ENCODE measurements at regions not wholly inside any gene's neighbourhood (a gene's known extent, or its start where the extent isn't known, plus 50 kb on each side); places are given as distances from the start of the nearest gene placed in this dataset.
A peak's percentile ranks its signal among the peaks of the same experiment; 100 is the strongest.

DNA sequence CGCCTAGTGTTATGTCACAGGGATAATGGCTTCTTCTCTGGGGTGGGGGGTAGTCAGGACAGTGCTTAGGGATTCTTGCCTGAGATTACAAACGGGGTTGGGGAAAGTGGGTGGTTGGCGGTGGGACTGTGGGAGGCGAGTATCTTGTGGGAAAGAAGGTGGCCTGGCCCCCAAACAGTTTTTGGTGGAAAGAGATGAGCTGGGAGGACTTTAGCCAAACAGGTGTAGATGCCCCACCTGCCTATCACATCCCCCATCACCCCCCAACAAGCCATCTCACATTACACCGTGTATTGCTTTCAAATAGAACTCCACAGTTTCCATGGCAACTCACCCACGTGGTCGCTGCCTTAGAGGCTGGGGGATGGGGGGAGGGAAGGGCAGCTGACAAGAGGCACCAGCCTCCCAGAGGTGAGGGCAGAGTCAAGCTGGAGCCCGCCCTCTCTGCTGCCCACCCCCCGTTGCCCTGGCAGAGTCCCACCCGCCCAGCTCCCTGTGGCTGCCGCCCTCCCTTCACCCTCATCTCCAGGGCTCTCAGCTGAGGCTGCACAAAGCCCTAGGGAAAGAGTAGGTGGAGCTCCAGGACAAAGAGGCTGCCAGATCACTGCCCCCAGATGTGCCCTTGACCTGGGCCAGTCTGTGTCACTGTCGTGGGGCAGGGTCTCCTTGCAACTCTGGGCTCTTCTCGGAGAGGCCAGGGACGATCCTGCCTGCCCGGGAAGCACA, 98.3 kb downstream of the LRRC74A start:
- DNase-seq: peak; percentile 47 to 67

- no peak for DNase-seq
These were observed 97.5 kb downstream of the LRRC74A start for GRCh38 chr14:76923431-76924370.

DNA sequence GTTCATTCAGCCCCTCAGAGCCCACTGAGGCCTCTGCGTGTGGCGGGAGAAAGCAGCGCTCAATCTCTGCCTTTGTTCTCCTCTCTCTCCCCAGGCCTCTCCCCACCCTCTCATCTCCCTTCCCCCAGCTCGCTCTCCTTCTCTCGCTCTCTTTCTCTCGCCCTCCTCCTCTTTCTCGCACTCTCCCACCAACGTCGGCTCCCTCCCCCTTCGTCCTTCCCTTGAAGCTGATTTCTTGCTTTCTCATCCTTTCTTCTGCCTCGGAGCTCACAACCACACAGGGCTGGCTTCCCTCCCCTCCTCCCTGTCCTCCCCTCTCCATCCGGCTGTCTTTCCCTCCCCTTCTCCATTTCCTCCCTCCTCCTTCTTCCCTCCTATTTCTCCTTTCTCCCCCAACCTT, 96.4 kb downstream of the LRRC74A start:
- no peak for DNase-seq

GRCh38 chr14:76922092-76922491, 95.9 kb downstream of the LRRC74A start:
- no peak for DNase-seq

- no peak for DNase-seq
These were observed 94.8 kb downstream of the LRRC74A start for GRCh38 chr14:76921088-76921399.

DNA sequence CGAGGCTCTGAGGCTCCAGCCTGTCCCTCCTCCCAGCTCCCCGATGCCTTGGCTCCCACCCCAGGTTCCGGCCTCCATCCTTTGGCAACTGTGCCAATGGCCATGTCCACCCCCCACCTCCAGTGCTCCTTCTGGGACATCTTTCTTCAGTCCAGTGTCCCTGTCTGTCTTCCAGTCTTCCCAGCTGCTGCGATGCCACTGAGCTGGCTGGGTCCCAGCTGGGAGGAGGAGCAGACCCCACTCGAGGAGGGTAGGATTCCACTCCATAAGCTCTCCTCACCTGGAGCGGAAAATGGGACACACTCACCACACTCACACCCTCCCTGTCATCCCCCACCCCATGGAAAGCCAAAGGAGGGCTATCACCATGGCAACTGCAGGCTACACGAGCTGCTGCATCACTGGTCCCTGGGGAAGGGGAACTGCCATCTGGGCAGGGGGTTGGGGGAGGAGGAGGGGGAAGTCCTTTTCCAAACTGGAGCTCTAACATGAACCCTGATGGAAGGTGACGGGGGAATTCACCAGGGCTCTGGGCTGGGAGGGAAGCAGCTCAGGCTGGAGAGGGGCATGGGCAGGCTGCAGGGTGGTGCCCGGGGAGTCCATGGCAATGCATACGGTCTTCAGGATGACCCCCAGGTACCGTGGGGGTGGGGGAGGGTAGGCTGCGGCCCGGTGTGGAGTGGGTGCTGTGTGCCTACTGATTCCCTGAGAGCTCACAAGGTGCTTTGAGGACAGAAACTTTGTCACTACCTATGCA, 94.3 kb downstream of the LRRC74A start:
- no peak for DNase-seq

DNA sequence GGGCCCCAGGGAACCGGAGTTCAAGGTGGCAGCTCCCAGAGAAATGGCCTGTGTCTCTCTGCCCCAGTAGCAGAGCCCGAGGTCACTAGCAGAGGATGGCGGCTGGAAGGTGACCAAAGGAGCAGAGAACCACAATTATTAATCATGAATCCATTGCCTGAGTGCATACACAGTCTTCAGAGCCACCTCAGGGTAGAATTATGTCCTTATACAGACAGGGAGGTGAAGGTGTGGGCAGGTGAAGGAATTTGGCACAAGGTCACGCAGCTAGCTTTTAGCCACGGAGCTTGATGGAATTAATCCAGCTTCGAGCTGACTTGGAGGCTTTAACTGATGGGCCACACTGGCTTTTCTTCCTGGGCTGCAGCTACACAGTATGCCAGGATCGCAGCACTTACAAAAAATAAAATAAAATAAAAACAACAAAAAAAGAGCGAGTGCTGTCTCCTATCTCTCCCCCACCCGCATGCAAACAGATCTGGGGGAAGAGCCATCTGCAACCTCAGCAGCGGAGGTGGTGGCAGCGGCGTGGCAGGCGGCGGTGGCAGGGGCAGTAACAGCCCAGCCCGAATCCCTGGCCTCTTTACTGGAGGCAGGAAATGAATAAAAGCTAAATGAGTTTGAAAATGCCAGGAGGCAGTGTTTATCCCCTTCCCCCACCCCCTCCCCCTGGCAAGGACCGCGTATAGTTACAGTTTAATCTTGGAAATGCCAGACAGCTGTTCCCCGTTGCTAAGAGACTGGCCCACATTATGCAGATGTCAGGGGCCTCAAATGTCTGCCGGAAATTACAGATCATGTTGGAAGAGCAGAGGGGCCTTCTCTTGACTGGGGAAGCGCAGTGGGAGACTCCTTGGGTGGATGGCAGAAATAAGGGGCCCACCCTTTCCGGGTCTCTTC, 93.5 kb downstream of the LRRC74A start:
- peak; percentile 18 to 36 for DNase-seq

All from CD4-positive, alpha-beta T cell treated with Interferon alpha-2 for 1 hour (primary cell).